ENCODE measurements at regions not wholly inside any gene's neighbourhood (a gene's known extent, or its start where the extent isn't known, plus 50 kb on each side); places are given as distances from the start of the nearest gene placed in this dataset.

GRCh38 chr13:81140675-81141074 is 799.7 kb upstream of the SPRY2 start:
- TF ChIP-seq CTCF (IDR thresholded peaks at IDR 0.05): no peak
- TF ChIP-seq EZH2 (IDR thresholded peaks at IDR 0.05; ENCODE audit: borderline replicate concordance, insufficient read depth, low read depth, low read length, poor library complexity, severe bottlenecking): no peak
